Bone marrow (tissue), 2 donors: ENCODE measurements at regions not wholly inside any gene's neighbourhood (a gene's known extent, or its start where the extent isn't known, plus 50 kb on each side); places are given as distances from the start of the nearest gene placed in this dataset.

Experiments
- DNase-seq, 2 donors: peaks; one replicate each; lab custom pipeline; 2025; lab: John Stamatoyannopoulos, UW

GRCh38 chr18:5640939-5641338 is 97.1 kb upstream of the EPB41L3 start:
- DNase-seq = no peak

- no peak for DNase-seq
These were observed 95.3 kb upstream of the EPB41L3 start for GRCh38 chr18:5639131-5639530.

- DNase-seq = no peak
These were observed 88.2 kb upstream of the EPB41L3 start for GRCh38 chr18:5632041-5632440.

GRCh38 chr18:5630900-5631413 is 87.2 kb upstream of the EPB41L3 start:
- DNase-seq = no peak

- peak in 1 of 2 donors; percentile 2 for DNase-seq
These were observed 86.5 kb upstream of the EPB41L3 start for GRCh38 chr18:5630057-5630899.

GRCh38 chr18:5628512-5629255 is 84.9 kb upstream of the EPB41L3 start:
- DNase-seq = peak in 1 of 2 donors; percentile 13

- DNase-seq = no peak
These were observed 84.1 kb upstream of the EPB41L3 start for GRCh38 chr18:5627776-5628511.

- no peak for DNase-seq
These were observed 82.5 kb upstream of the EPB41L3 start for GRCh38 chr18:5626130-5626880.

- DNase-seq = no peak
These were observed 81.3 kb upstream of the EPB41L3 start for GRCh38 chr18:5625076-5625475.

GRCh38 chr18:5622905-5623304 is 79.1 kb upstream of the EPB41L3 start:
- no peak for DNase-seq

- no peak for DNase-seq
These were observed 76.5 kb upstream of the EPB41L3 start for GRCh38 chr18:5620289-5620688.

GRCh38 chr18:5619376-5619775 is 75.6 kb upstream of the EPB41L3 start:
- no peak for DNase-seq

- no peak for DNase-seq
These were observed 74.4 kb upstream of the EPB41L3 start for GRCh38 chr18:5618047-5618688.

- DNase-seq = no peak
These were observed 67.4 kb upstream of the EPB41L3 start for GRCh38 chr18:5611221-5611620.

GRCh38 chr18:5608846-5609245 is 65.0 kb upstream of the EPB41L3 start:
- no peak for DNase-seq

GRCh38 chr18:5606951-5607350 is 63.2 kb upstream of the EPB41L3 start:
- DNase-seq = no peak

GRCh38 chr18:5604778-5605177 is 61.0 kb upstream of the EPB41L3 start:
- DNase-seq = no peak

- no peak for DNase-seq
These were observed 59.4 kb upstream of the EPB41L3 start for GRCh38 chr18:5603153-5603552.

- DNase-seq = no peak
These were observed 57.4 kb upstream of the EPB41L3 start for GRCh38 chr18:5601188-5601624.

- no peak for DNase-seq
These were observed 56.7 kb upstream of the EPB41L3 start for GRCh38 chr18:5600378-5601071.
